ENCODE measurements at regions not wholly inside any gene's neighbourhood (a gene's known extent, or its start where the extent isn't known, plus 50 kb on each side); places are given as distances from the start of the nearest gene placed in this dataset.
A peak's percentile ranks its signal among the peaks of the same experiment; 100 is the strongest.

- CTCF ChIA-PET = interaction anchor here (0.7 to 0.9 kb wide), 3 partner anchors 9 to 174 kb away, joined by 3 read pairs; no protein-coding TSS in a partner anchor
- intact Hi-C loops (cut with DNase I, micrococcal nuclease) = no loop called here
- Mint-ChIP-seq H3K9me3 (ENCODE audit: low read depth) (no peaks in the 10 kb centered on the region), H3K36me3 (ENCODE audit: low read depth) (peaks cover 32% of the 10 kb centered on the region), H3K27ac (no peak overlapping the region), H3K4me1 (peaks cover 4% of the 10 kb centered on the region), H3K27me3 (no peaks in the 10 kb centered on the region), H3K4me3 (no peak overlapping the region)
- no peak for ATAC-seq
- no peak for DNase-seq
- POLR2A ChIA-PET = no interaction called here
Observed at GRCh38 chr21:36247316-36248010, 72.5 kb upstream of the MORC3 start.

GRCh38 chr21:36249576-36250422, 70.2 kb upstream of the MORC3 start:
- H3K27me3 Mint-ChIP-seq = no peaks in the 10 kb centered on the region
- CTCF ChIA-PET = interaction anchor here (0.6 to 1.3 kb wide), 3 partner anchors 86 to 832 kb away, joined by 3 to 5 read pairs (median 3); no protein-coding TSS in a partner anchor
- no peak for DNase-seq
- H3K27ac Mint-ChIP-seq = peak overlapping the region; percentile 29
- ATAC-seq = no peak
- POLR2A ChIA-PET = interaction anchor here (0.6 kb wide), 1 partner anchor 66 kb away, joined by 3 read pairs; no protein-coding TSS in a partner anchor
- intact Hi-C loops (cut with DNase I, micrococcal nuclease) = no loop called here
- no peak overlapping the region for H3K4me3 Mint-ChIP-seq
- peaks cover 17% of the 10 kb centered on the region for H3K4me1 Mint-ChIP-seq
- no peaks in the 10 kb centered on the region for H3K9me3 Mint-ChIP-seq (ENCODE audit: low read depth)
- peaks cover 46% of the 10 kb centered on the region for H3K36me3 Mint-ChIP-seq (ENCODE audit: low read depth)

- H3K4me1 Mint-ChIP-seq = peaks cover 19% of the 10 kb centered on the region
- no peaks in the 10 kb centered on the region for H3K27me3 Mint-ChIP-seq
- no peaks in the 10 kb centered on the region for H3K9me3 Mint-ChIP-seq (ENCODE audit: low read depth)
- intact Hi-C loops (cut with DNase I, micrococcal nuclease) = no loop called here
- DNase-seq = no peak
- peaks cover 41% of the 10 kb centered on the region for H3K36me3 Mint-ChIP-seq (ENCODE audit: low read depth)
- ChIA-PET POLR2A (no interaction called here), CTCF (interaction anchor here (1.0 kb wide), 1 partner anchor 832 kb away, joined by 5 read pairs; no protein-coding TSS in a partner anchor)
- H3K27ac Mint-ChIP-seq = peak overlapping the region; percentile 31
- no peak for ATAC-seq
- no peak overlapping the region for H3K4me3 Mint-ChIP-seq
Observed at GRCh38 chr21:36250423-36251075, 69.4 kb upstream of the MORC3 start.

- Mint-ChIP-seq H3K4me1 (peaks cover 22% of the 10 kb centered on the region), H3K27ac (peak overlapping the region; percentile 49), H3K4me3 (no peak overlapping the region), H3K27me3 (no peaks in the 10 kb centered on the region), H3K36me3 (ENCODE audit: low read depth) (peaks cover 33% of the 10 kb centered on the region), H3K9me3 (ENCODE audit: low read depth) (no peaks in the 10 kb centered on the region)
- intact Hi-C loops (cut with DNase I, micrococcal nuclease) = no loop called here
- DNase-seq (no peak), ATAC-seq (peak; percentile 21)
- ChIA-PET POLR2A (interaction anchor here (0.6 kb wide), 1 partner anchor 12 kb away, joined by 6 read pairs; no protein-coding TSS in a partner anchor), CTCF (interaction anchor here (0.7 to 1.1 kb wide), 3 partner anchors 27 to 327 kb away, joined by 3 read pairs; no protein-coding TSS in a partner anchor)
Observed at GRCh38 chr21:36254106-36254941, 65.7 kb upstream of the MORC3 start.

GRCh38 chr21:36255663-36256062, 64.3 kb upstream of the MORC3 start:
- Mint-ChIP-seq H3K9me3 (ENCODE audit: low read depth) (no peaks in the 10 kb centered on the region), H3K27ac (peak overlapping the region; percentile 48), H3K27me3 (no peaks in the 10 kb centered on the region), H3K4me1 (peaks cover 30% of the 10 kb centered on the region), H3K36me3 (ENCODE audit: low read depth) (peaks cover 27% of the 10 kb centered on the region), H3K4me3 (no peak overlapping the region)
- intact Hi-C loops (cut with DNase I, micrococcal nuclease) = loop anchor here in 1 of 2 experiments (5.0 kb wide), 1 partner anchor 113 kb away; no protein-coding TSS in a partner anchor
- CTCF ChIA-PET = interaction anchor here (1.0 to 1.3 kb wide), 3 partner anchors 9 to 64 kb away, joined by 3 to 5 read pairs (median 4); partner anchors contain the start of gene MORC3
- POLR2A ChIA-PET = interaction anchor here (1.8 kb wide), 1 partner anchor 64 kb away, joined by 4 read pairs; the partner anchor contains the start of gene MORC3
- no peak for DNase-seq
- peak; percentile 64 for ATAC-seq

GRCh38 chr21:36257657-36258056, 62.3 kb upstream of the MORC3 start:
- H3K4me1 Mint-ChIP-seq = peaks cover 32% of the 10 kb centered on the region
- CTCF ChIA-PET = no interaction called here

GRCh38 chr21:36260030-36260787, 59.8 kb upstream of the MORC3 start:
- ATAC-seq = peak; percentile 82
- CTCF ChIA-PET = interaction anchor here (1.0 to 1.2 kb wide), 3 partner anchors 14 to 72 kb away, joined by 3 to 4 read pairs (median 4); partner anchors contain the start of gene MORC3
- Mint-ChIP-seq H3K27me3 (no peaks in the 10 kb centered on the region), H3K4me3 (peak overlapping the region; percentile 62), H3K27ac (peak overlapping the region; percentile 87), H3K4me1 (peaks cover 19% of the 10 kb centered on the region), H3K9me3 (ENCODE audit: low read depth) (no peaks in the 10 kb centered on the region), H3K36me3 (ENCODE audit: low read depth) (peaks cover 10% of the 10 kb centered on the region)
- POLR2A ChIA-PET = no interaction called here
- intact Hi-C loops (cut with DNase I, micrococcal nuclease) = loop anchor here (1.0 to 2.0 kb wide), 3 partner anchors 38 to 71 kb away; partner anchors contain the start of gene MORC3 (in 1 of the 2)
- peak; percentile 52 for DNase-seq

More at GRCh38 chr21:36257657-36258056, 62.3 kb upstream of the MORC3 start:
- Mint-ChIP-seq H3K4me3 (no peak overlapping the region), H3K36me3 (ENCODE audit: low read depth) (peaks cover 24% of the 10 kb centered on the region), H3K9me3 (ENCODE audit: low read depth) (no peaks in the 10 kb centered on the region), H3K27ac (no peak overlapping the region), H3K27me3 (no peaks in the 10 kb centered on the region)
- DNase-seq (no peak), ATAC-seq (no peak)
- intact Hi-C loops (cut with DNase I, micrococcal nuclease) = loop anchor here in 1 of 2 experiments (5.0 kb wide), 1 partner anchor 115 kb away; no protein-coding TSS in a partner anchor
- POLR2A ChIA-PET = no interaction called here

- Mint-ChIP-seq H3K9me3 (ENCODE audit: low read depth) (no peaks in the 10 kb centered on the region), H3K36me3 (ENCODE audit: low read depth) (peaks cover 7% of the 10 kb centered on the region), H3K4me3 (peak overlapping the region; percentile 62), H3K27ac (peak overlapping the region; percentile 47), H3K4me1 (peaks cover 14% of the 10 kb centered on the region), H3K27me3 (no peaks in the 10 kb centered on the region)
- intact Hi-C loops (cut with DNase I, micrococcal nuclease) = loop anchor here (1.0 to 2.0 kb wide), 3 partner anchors 37 to 70 kb away; partner anchors contain the start of gene MORC3 (in 1 of the 2)
- CTCF ChIA-PET = interaction anchor here (1.1 kb wide), 1 partner anchor 54 kb away, joined by 3 read pairs; no protein-coding TSS in a partner anchor
- POLR2A ChIA-PET = no interaction called here
- ATAC-seq (no peak), DNase-seq (no peak)
Observed at GRCh38 chr21:36260802-36261201, 59.2 kb upstream of the MORC3 start.

- ATAC-seq (no peak), DNase-seq (no peak)
- Mint-ChIP-seq H3K9me3 (ENCODE audit: low read depth) (no peaks in the 10 kb centered on the region), H3K36me3 (ENCODE audit: low read depth) (peaks cover 6% of the 10 kb centered on the region), H3K4me1 (peaks cover 14% of the 10 kb centered on the region), H3K27me3 (no peaks in the 10 kb centered on the region), H3K4me3 (no peak overlapping the region), H3K27ac (no peak overlapping the region)
- CTCF ChIA-PET = interaction anchor here (1.1 kb wide), 1 partner anchor 54 kb away, joined by 3 read pairs; no protein-coding TSS in a partner anchor
- POLR2A ChIA-PET = no interaction called here
- intact Hi-C loops (cut with DNase I, micrococcal nuclease) = loop anchor here (2.0 kb wide), 1 partner anchor 69 kb away; no protein-coding TSS in a partner anchor
Observed at GRCh38 chr21:36261459-36261858, 58.5 kb upstream of the MORC3 start.

Data from activated CD4-positive, alpha-beta T cell treated with anti-CD3 and anti-CD28 coated beads for 36 hours (primary cell).